PFSK-1 (cell line): ENCODE measurements at regions not wholly inside any gene's neighbourhood (a gene's known extent, or its start where the extent isn't known, plus 50 kb on each side); places are given as distances from the start of the nearest gene placed in this dataset.

Experiments used
- FOXP2 ChIP-seq: optimal IDR thresholded peaks from 2 replicates; pipeline ENCODE3; 2011; ENCODE audit warnings: borderline replicate concordance, control low read depth, inconsistent platforms; ENCODE audit not compliant: insufficient read depth; ENCODE audit errors: extremely low read length, extremely low read depth
- POLR2AphosphoS5 ChIP-seq: IDR thresholded peaks from 2 replicates; pipeline ENCODE4 v1.6.1; 2012; ENCODE audit warnings: low read depth, mild to moderate bottlenecking, control low read depth, low read length, moderate library complexity
- SIN3A ChIP-seq: IDR thresholded peaks from 2 replicates; pipeline ENCODE4 v1.6.1; 2012; ENCODE audit warnings: mild to moderate bottlenecking, low read length, moderate library complexity, borderline replicate concordance; ENCODE audit not compliant: insufficient read depth
- TAF1 ChIP-seq: IDR thresholded peaks from 2 replicates; pipeline ENCODE4 v1.6.1; 2012; ENCODE audit warnings: low read length, control low read depth, borderline replicate concordance; ENCODE audit not compliant: insufficient read depth
- TF ChIP-seq, protein P1 (sequence below), 2 experiments: IDR thresholded peaks; 2 replicates each; pipeline versions ENCODE4 v1.6.1 to v1.8.0; 2011 to 2012; ENCODE audit warnings: low read depth in 2 of 2, low read length in 2 of 2, control low read depth in 1 of 2, inconsistent platforms in 1 of 2, mild to moderate bottlenecking in 1 of 2, moderate library complexity in 1 of 2; ENCODE audit not compliant: insufficient read depth in 1 of 2

DNA sequence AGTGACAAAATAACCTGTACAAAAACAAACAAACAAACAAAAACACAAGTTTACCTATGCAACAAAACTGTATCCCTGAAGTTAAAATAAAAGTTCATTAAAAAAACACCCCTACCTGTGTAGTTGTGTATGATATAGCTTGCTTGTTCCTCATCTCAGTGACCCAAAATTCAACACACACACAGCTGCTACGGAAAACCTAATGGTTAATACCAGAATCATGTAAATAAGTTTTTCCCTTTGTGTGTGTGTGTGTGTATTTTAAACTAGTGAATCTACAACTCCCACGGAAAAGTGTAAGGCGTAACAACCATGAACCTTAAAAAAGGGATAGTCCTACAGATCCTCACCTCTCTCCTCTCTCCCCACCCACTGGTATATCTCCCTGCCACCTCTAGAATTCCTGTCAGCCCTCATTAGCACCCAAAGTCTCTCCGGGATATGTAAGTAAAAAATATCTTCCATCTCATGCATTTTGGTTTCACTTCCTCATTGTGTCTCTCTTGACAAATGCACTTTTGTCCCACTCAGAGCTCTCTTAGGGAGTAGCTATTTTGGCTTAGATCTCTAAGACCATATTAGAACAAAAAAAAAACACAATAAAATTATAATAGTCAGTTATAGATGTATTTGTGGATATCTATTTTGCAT is 2236.5 kb downstream of the PCDH9 start:
- TF ChIP-seq FOXP2 (no peak), TAF1 (no peak), SIN3A (no peak), POLR2AphosphoS5 (no peak)
- TF ChIP-seq, protein P1, sequence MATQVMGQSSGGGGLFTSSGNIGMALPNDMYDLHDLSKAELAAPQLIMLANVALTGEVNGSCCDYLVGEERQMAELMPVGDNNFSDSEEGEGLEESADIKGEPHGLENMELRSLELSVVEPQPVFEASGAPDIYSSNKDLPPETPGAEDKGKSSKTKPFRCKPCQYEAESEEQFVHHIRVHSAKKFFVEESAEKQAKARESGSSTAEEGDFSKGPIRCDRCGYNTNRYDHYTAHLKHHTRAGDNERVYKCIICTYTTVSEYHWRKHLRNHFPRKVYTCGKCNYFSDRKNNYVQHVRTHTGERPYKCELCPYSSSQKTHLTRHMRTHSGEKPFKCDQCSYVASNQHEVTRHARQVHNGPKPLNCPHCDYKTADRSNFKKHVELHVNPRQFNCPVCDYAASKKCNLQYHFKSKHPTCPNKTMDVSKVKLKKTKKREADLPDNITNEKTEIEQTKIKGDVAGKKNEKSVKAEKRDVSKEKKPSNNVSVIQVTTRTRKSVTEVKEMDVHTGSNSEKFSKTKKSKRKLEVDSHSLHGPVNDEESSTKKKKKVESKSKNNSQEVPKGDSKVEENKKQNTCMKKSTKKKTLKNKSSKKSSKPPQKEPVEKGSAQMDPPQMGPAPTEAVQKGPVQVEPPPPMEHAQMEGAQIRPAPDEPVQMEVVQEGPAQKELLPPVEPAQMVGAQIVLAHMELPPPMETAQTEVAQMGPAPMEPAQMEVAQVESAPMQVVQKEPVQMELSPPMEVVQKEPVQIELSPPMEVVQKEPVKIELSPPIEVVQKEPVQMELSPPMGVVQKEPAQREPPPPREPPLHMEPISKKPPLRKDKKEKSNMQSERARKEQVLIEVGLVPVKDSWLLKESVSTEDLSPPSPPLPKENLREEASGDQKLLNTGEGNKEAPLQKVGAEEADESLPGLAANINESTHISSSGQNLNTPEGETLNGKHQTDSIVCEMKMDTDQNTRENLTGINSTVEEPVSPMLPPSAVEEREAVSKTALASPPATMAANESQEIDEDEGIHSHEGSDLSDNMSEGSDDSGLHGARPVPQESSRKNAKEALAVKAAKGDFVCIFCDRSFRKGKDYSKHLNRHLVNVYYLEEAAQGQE (IDR thresholded peaks at IDR 0.05; ENCODE audit: insufficient read depth in 1 of 2, low read depth in 2 of 2, low read length in 2 of 2): no peak

DNA sequence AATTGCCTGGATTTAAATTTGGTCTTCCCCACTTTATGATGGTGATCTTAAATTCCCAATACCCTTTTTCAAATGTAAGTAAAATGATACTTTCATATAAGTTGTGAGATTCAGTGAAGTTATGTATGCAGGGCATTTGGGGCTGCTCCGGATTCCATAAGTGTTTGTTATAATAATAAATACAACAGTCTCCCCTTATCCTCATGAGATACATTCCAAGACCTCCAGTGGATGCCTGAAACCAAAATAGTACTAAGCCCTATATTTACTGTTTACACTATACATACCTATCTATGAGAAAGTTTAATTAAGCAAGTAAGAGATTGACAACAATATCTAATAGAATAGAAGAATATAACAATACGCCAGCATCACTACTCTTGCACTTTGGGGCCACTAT is 2237.8 kb downstream of the PCDH9 start:
- TF ChIP-seq, protein P1 (IDR thresholded peaks at IDR 0.05; ENCODE audit: insufficient read depth in 1 of 2, low read depth in 2 of 2, low read length in 2 of 2): no peak
- TF ChIP-seq FOXP2 (no peak), POLR2AphosphoS5 (no peak)

DNA sequence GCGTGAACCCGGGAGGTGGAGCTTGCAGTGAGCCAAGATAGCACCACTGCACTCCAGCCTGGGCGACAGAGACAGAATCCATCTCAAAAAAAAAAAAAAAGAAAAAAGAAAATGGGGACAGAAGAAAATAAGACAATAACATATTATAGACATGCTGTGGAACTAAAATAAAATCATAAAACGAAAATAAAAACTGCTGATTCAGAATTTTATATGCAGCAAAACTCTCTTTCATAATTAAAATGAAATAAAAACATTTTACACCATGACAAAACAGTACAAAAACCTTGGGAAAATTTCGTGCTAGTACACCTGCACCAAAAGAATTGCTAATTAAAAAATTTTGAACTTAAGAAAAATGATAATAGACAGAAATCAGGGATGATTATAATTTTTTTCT is 2245.1 kb downstream of the PCDH9 start:
- no peak for TF ChIP-seq POLR2AphosphoS5
- TF ChIP-seq, protein P1 (IDR thresholded peaks at IDR 0.05; ENCODE audit: insufficient read depth in 1 of 2, low read depth in 2 of 2, low read length in 2 of 2): no peak
- no peak for TF ChIP-seq FOXP2
- TF ChIP-seq SIN3A: no peak
- no peak for TF ChIP-seq TAF1

DNA sequence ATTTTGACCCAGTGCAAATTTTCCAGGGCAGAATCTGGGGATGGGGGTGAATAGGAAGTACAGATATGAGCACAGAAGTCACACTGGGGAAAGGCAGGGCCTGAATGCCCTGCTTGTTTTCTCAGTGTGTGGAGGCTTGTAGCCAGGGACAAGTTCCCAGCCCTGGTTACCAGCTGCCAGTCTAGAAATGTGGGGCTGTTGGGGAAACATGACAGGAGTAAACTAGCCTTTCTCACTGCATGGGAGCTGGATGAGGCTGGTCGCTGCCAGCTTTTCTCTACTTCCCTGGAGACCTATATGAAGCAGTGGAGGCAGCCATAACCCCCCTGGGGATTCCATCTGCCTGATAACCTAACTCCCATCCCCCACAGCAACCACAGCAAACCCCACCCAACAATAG is 2267.7 kb downstream of the PCDH9 start:
- no peak for TF ChIP-seq FOXP2
- TF ChIP-seq, protein P1 (IDR thresholded peaks at IDR 0.05; ENCODE audit: insufficient read depth in 1 of 2, low read depth in 2 of 2, low read length in 2 of 2): no peak
- TF ChIP-seq POLR2AphosphoS5: no peak
- TF ChIP-seq SIN3A: no peak
- TF ChIP-seq TAF1: no peak

DNA sequence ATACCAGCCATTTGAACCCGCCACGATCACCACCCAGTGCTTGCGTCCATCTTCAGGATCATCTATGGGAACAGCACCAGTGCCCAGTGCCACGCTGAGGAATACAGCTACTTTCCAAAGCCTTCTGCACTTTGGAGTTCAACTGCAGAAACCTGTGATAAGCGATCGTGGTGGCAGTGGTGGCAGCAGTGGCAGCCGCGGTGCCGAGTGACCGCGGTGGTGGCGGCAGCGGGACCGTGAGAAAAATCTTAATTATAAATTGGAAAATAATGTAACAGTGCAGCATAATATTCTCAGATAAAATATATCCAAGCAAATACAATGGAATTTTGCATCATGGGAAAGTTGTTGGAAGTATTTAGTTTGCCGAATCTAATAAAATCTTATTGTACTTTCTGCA is 2270.9 kb downstream of the PCDH9 start:
- TF ChIP-seq TAF1: no peak
- TF ChIP-seq, protein P1 (IDR thresholded peaks at IDR 0.05; ENCODE audit: insufficient read depth in 1 of 2, low read depth in 2 of 2, low read length in 2 of 2): no peak
- TF ChIP-seq SIN3A: no peak
- TF ChIP-seq POLR2AphosphoS5: no peak
- no peak for TF ChIP-seq FOXP2
